ENCODE measurements at regions not wholly inside any gene's neighbourhood (a gene's known extent, or its start where the extent isn't known, plus 50 kb on each side); places are given as distances from the start of the nearest gene placed in this dataset.

- TF ChIP-seq EZH2 (IDR thresholded peaks at IDR 0.05; ENCODE audit: borderline replicate concordance, low read length) (no peak), CTCF (conservative IDR thresholded peaks at IDR 0.05 in 1 of 2, IDR thresholded peaks at IDR 0.05 in 1 of 2; ENCODE audit: extremely low read depth in 1 of 2, insufficient read depth in 1 of 2, low read depth in 1 of 2, low read length in 2 of 2) (no peak)
Observed at GRCh38 chr6:121929301-121929700, 470.2 kb upstream of the HSF2 start.
